HG02763 (cell line): ENCODE measurements at regions not wholly inside any gene's neighbourhood (a gene's known extent, or its start where the extent isn't known, plus 50 kb on each side); places are given as distances from the start of the nearest gene placed in this dataset.

ENCODE experiments used
- ATAC-seq: cut with Tn5 transposase; IDR thresholded peaks from one replicate; pipeline ENCODE4 v1.9.1; 2021; ENCODE audit warnings: mild to moderate bottlenecking, moderate library complexity; ENCODE audit not compliant: unreplicated experiment

DNA sequence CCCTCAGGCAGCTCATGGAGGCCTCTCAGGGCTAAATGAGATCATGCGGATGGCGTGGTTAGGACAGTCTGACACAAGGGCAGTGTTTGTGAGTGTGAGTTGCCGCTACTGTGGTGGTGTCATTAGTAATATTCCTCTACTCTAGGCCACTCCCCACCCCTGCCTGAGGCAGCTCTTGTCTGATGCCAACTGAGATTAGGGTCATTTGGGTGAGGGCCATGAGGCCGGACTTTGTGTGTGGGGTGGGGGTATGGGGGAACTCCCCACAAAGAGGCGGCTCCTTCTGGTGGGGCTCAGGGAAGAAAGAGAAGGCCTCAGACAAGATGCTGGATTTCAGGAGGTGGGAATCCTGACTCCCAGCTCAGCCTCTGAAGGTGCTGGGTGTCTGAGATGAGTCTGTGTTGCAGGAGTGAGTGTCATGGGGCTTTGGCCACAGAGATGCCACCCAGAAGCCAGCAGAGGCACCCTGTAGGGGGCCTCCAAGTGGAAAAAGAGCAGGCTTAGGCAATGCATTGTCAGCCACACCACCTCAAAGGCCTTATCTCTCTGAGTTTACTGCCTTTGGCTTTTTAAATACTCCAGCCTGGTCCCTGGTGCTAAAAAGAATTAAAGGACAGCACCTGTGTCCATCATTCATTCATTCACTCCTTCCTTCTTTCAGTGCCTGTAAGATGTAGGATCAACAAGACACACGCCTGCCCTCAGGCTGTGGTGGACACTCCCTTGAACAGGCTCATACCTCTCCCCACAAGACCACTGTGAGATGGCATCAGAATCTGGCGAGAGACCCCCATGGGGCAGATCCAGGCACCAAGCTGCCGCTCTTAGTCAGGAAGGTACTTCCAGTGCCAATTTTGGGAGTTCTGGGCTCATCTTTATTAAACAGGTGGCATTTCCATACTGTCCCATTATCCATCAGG is 175.2 kb downstream of the MRPL14 start:
- no peak for ATAC-seq

DNA sequence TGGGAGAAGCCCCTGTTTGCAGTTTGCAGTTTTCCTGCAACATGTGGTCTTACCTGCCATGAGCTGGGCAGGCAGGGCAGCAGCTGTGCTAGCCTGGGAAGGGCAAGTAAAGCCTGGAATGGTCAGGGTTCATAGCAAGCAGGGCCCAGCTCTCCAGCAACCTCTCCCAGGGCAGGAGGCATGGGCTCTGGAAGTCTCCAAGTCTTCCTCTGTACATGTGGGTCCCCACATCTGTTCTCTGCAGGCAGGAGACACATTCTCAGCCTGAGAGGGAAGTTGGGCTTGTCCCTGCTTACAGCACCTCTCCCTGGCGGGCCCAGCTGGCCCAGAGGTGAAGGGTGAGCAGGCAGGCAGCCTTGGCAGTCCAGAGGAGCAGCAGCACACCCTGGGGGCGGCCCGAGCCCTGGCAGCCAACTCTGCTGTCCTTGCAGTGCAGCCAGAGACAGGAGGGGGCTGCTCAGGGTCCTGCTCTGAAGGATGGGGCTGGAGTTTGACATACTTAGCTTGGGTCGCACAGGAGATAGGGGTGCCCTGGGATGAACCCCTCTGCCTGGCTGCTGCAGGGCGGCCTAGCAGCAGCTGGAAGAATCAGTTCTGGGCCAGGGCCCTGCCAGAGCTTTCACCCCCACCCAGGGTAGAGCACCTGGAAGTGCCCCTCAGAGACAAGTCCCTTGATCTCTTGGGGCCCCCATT is 176.0 kb downstream of the MRPL14 start:
- no peak for ATAC-seq

DNA sequence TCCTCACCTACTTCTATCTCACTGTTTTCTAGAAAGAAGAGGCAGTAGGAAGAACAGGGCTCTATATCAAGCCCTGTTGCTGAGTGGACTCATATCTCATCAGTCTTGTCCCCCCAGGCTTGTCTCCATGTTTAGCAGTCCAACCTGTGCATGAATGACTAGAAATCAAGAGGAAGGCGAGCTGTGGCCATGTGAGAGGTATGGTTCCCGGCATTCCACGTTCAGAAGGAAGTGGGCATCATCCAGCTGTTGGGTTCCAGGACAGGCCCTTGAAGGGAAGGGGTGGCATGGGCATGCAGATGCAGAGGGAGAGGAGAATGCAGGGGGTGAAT is 176.6 kb downstream of the MRPL14 start:
- no peak for ATAC-seq

DNA sequence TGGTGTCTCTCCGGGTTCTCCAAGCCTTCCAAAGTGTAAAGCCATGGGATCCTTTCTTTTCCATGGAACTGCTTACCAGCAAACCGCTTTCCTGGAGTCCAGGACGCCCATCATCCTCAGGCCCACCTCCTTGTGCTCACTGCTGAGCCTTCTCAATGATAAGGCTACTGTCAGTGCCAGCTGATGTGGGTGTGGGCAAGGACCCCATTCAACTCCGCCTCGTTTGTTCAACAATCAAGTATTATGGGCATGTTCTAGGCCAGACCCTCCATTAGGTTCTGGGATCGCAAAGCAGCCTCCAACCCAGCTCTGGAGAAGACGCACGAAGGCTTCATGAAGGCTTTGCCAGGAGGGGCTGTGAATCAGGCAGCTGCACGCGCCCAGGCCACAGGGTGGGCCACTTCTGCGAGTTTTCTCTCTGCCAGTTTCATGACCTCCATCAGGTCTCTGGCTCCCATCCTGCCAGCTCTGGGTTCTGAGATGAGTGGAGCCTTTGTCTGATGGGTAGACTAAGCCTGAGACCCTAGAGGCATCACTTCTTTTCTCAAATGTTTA is 177.1 kb downstream of the MRPL14 start:
- no peak for ATAC-seq

DNA sequence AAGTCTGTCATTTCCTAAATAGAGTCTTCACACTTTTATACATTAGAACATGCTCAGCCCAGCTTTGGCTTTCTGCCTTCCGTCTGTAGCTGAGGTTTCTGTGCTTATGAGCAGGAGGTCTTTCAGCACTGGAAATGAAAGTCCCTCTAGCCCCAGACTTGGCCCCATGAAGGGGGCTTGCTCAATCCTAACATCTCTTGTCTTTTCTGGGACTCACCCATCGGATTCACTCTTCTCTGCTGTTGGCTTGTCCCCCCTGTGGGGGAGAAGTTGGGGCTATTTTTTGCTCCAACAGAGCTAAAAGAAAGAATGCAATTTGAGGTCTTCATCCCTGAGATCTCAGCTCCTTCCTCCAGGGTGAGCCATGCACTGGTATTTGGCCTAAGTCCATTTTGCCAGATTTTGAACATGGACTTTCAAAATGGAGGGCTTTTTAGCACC is 177.7 kb downstream of the MRPL14 start:
- ATAC-seq, result no peak

DNA sequence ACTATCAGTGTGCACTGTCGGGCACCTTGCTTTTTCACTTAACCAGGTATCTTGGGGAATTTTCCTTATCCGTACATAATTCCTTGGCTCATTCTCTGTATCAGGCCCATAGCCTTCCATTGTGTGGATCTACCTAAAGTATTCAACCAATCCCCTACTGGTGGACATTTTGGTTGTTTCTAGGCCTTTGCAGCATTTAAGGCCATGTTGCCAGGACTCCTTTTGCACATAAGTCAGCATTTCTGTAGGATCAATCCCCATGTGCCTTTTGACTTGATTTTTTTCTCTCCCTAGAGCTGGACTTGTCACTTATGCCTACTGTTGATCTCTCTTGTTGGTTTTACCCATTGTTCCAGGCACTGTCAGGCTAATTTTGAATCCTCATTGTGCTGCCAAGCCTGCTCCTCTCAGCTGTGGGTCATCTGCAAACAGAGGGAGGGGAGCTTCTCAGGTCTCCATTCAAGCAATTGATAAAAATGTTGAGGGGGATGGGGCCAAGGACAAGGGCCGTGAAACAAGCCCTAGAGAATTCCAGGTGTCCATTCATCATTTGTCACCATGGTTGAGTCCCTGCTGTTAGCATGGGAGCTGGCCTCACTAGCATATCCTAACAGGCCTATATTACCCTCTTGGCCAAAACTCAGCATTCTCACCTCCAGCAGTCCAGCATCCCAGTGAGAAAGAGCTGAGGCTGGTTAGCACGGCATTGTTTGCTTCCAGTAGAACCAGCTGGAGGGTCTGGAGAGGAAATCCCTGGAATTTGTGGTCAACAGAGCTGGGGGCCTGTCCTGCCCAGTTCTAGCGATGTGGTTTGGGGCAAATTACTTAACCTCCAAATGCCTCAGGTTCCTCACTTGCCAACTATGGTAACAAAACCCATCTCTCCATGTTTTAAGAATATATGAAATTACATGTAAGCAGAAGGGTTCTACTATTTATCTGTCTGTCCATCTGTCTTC is 178.4 kb downstream of the MRPL14 start:
- no peak for ATAC-seq

DNA sequence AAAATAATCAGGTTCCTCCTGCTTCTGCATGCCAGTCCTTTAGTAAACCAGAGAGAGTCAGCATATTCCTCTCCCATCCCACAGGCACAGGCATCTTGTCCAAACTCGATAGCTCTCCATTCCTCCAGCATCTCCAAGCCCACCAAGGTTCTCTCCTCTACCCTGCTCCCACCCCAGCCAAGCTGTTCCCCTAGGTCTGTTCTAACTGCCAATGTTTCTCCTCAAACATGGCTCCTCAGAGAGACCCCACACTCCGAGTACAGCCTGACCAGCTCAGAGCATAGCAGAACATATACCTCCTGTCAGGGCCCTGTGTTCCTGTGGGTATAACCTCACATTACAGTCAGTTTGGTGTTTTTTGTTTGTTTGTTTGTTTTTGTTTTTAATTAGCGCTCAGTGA is 177.8 kb downstream of the VEGFA start:
- ATAC-seq, result no peak

DNA sequence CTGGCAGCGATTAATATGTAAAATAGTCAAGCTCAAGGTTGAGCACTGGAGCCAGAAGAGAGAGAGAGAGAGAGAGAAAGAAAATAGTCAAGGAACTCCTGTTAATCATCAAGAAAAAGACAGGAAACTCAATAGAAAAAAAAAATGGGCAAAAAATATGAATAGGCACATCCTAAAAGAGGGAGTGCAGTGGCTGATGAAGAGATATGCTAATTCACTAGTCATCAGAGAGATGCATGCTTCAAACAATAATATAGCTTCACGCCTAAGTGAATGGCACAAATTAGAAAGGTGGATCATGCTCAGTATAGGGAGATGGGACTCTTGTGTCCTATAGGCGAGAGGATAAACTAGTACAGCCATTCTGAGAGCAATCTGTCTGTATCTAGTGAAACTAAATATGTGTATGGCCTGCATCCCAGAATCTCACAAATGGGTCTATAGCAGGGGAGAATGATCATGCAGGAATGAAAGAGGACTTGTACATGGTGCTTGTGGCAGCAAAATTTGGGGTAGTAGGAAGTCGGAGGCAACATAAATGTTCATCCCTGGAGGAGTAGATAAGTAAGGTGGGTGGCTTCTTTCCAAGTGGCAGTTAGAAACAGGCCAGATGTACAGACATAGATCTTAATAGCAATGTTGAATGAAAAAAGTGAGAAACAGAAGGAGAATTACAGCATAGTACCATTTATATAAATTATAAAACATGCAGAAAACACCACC is 176.8 kb downstream of the VEGFA start:
- no peak for ATAC-seq

DNA sequence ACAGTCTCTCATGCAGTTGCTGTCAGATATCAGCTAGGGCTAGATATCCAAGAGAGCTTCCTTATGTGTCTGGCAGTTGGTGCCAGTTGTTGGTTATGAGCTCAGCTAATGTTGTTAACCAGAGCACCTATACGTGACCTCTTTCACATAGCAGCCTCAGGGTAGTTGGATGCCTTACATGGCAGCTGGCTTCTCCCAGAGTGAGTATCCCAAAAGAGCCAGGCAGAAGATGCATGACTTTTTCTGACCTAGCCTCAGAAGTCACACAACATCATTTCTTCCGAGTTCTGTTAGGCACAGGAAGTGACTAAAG is 175.7 kb downstream of the VEGFA start:
- ATAC-seq, result no peak

DNA sequence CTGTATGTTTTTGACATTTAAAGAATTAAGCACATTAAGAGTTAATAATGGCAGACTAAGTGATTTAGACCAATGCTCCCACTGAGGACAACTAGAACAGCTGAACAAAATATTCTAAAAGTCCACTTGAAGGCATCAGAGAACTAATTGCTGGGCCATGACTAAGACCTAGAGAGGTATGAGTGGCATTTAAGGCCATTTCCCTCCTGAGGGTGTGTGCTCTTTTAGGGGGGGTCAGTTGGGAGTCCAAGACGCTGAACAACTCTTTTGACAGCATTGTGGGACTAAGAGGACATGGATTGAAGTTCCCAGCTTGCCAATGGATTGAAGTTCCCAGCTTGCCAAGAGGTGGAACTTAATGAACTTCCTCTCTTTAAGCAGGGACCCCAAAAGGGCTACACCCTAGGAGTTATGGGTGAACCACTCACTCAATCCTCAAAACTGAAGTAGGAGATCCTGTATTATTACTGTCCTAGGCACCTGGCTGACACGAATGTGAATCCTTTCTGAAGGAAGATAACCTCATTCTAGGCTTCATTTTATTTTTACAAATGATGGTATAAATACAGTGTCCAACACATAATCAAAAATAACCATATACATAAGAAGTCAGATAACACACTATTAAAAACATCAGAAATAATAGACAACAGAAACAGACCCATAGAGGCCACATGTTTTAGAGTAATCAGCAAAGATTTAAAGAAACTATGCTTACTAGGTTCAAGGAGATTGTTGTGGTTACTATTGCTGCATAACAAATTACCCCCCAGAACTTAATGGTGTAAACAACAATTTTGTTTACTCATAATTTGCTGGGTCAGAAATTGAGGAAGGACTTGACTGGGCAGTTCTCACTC is 175.1 kb downstream of the VEGFA start:
- no peak for ATAC-seq

DNA sequence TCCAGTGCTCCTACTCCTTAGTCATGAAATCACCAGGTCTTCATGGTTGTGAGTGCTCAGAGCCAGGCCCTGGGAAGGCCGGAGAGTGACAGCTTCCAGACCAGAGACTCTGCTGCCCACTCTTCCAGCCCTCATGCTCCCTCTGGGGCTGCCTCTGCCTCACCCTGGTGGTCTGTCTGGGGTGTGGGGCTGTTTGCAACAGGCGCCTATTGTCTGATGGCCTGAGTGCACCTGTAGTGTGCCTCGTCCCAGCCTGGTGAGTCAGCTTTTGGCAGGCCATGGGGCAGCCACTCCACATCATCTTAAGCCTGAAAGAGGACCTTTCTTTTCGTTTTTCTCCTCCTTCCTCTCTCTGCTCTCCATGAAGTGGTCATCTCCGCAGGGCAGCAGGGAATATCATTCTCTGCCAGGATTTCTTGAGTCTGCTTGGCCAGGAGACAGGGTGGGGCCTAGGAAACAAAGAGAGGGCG is 173.8 kb downstream of the VEGFA start:
- ATAC-seq, result no peak

DNA sequence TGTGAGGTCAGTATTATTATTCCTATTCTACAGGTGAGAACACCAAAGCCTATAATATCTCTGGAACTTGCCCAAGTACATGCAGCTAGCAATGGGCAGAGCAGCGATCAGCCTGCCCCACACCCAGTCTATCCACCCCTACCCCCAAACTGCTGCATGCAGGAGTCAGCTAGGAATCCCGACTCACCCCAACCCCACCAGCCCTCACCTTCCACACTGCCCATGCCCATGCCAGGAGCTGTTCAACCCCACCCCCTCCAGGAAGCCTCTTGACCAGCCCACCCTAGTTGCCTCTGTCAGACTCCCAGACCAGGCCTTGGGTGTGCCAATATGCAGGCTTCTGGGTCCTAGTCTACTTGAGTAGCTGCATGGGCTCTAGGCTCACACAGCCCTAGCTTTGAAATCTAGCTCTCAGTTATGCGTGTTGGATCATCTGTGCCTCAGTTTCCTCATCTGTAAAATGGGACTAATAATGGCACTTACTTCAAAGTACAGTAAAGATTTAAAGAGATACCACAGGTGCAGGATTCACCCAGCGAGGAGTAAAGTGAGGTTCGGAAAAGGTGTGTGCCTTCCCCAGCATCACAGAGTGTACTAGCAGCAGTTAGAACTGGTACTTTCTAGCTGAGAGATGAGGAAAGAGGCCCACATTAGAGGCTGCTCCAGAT is 173.2 kb downstream of the VEGFA start:
- no peak for ATAC-seq

DNA sequence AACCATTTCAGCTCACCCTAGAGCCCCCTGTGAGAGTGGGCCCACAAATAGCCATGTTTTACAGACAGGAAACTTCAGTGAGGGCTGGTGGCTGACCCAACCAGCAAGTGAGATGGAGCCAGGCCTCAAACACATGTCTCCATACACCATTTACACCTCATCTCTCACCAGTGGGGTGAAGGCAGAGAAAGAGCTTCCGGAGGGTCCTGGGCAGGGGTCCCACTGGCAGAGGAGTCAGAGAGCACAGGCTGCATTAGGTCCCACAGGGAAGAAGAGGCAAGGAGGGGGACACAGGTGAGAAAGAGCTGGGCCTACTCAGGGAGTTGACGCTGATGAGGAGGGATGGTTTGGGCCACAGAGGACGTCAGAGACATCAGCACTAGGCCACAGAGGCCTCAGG is 172.6 kb downstream of the VEGFA start:
- ATAC-seq, result no peak

DNA sequence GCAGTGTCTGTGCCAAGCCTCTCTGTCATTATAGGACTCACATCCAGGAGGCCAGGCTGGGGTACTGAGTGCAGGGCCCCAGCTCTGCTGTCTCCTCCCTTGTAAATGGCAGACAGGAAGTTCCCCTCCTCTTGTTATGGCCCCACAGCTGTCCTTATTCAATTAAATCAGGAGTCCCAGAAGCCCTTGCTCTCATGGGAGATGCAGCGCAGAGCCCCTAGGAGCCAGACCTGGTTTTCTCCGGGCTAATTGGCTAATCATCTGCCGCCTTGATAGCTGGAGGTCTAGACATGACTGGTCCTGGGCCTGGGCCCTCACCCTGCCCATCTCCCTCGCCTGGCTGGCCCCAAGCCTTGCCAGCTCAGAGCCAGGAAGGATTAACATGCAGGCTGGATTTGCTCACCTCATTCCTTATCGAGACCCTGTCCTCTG is 172.0 kb downstream of the VEGFA start:
- no peak for ATAC-seq

DNA sequence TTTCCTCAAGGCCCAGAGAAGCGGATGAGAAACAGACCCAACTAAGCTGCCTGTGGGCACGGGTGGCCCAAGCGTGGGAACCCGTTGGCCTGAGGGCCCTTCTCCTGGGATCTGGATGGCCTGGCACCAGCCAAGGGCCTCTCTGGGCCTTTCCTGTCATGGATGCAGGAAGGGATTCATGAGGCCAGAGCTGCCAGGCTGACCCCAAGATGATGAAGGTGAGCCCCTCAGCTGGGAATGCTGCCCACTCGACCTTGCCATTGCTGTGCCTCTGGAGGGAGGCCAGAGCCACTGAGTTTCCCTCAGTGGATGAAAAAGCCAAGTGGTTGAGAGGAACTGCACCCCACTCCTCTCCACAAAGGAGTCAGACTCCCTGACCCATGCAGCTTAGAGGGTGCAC is 171.2 kb downstream of the VEGFA start:
- ATAC-seq, result no peak

DNA sequence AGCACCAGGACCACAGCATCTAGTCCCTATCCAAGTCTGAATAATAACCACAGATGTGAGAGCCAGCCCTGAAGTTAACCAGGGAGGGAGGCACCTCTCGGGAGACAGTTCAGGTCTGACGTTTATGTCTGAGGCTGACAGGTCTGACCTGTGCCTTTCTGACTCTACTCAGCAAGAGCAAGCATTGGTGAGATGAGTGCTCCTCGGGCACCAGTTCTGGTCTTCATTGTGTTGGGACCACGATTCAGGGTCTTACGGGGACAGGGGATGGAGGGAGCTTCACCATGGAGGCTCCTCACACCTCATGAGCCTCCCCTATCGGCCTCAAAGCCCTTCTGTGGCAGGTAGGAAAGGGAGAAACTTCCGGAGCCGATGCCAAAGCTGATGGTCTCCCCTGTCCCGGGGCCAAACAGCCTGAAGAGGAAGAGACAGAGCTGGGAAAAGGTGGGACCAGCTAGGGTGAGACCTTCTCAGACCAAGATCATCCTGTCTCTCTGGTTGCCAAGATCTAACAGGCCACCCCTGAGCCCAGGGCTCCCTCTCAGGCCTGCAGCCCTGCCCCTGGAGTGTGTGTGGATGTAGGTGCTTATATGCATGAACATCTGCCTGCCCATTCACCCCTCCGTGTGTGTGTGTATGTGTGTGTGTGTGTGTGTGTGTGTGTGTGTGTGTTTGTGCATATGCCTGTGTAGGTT is 170.5 kb downstream of the VEGFA start:
- ATAC-seq, result no peak

DNA sequence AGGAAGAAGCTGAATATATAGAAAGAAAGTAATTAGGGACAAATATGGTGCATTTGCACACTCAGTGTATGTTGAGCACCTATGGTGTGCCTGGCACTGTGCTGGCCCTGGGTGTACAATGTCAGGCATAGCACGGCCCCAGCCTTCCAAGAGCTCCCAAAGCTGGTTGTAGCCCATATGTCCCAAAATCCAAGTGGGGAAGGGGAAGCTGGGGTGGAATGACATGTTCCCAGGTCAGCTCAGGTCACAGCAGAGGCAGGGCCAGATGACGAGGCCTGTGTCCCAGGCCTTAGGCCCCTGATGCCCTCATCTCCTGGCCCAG is 170.0 kb downstream of the VEGFA start:
- no peak for ATAC-seq

DNA sequence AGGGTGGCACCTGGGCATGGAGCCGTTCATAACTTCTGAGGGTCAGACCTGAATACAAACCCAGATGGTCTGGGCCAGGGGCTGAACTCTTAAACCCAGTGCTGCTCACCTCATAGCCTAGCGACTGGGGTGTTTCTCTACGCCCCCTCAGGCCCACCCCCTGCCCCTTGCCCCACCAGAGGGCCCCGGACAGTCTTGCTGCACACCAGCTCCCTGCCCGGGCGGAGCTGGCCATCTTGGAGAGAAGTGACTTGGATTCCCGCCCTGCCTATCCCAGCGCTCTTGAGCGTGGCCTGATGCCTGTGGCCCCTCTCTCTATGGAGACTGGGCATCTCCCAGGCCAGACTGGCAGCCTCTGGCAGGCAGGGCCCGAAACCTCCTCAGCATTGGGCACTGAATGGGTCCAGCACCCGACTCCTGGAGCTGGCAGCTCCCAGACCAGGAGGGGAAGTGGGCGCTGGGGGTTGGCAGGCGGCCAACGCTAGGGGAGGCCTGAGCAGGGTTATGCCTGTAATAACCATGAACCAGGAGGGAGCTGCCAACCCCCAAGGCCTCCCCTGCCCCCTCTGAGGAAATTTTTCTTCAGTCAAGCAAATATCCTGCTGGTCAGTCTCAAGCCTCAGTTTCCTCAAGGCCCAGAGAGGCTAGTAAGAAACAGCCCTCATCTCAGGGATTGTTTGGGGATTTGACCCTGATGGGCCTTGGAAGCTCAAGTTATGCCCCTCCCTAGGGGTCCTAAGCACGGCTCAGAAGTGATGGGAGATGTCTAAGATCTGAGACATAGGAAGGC is 169.5 kb downstream of the VEGFA start:
- ATAC-seq, result no peak
